ENCODE measurements at regions not wholly inside any gene's neighbourhood (a gene's known extent, or its start where the extent isn't known, plus 50 kb on each side); places are given as distances from the start of the nearest gene placed in this dataset.

DNA sequence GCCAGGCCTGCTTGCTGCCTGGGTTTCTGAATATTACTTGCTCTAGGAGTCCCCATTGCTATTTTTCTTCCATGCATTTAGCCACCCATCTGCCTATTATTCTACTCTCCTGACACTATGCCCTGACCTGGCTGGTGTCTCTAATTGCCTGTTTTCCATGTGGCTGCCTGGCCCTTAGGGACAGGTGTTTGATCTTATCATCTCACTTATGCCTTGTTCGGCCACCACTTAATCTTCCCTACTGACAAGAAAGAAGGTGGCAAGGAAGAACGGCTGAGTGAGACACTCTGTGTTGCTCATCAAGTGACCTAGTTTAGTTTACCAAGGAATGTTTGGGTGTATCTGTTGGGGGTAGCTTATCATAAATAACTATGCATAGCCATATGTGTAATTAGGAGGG, 50.4 kb upstream of the RAPH1 start:
- no peaks in the 10 kb centered on the region for H3K4me1 ChIP-seq (ENCODE audit: insufficient read depth)
- 80% methylated on average over 2 of the region's 2 CpGs for WGBS

GRCh38 chr2:203586206-203586605, 51.1 kb upstream of the RAPH1 start:
- WGBS, result 89% methylated on average over 6 of the region's 6 CpGs
- Histone ChIP-seq H3K27ac (ENCODE audit: low read depth) (no peak overlapping the region), H3K36me3 (ENCODE audit: insufficient read depth) (no peaks in the 10 kb centered on the region), H3K4me1 (ENCODE audit: insufficient read depth) (no peaks in the 10 kb centered on the region), H3K4me3 (ENCODE audit: low read depth, low read length) (no peak overlapping the region)
- no peak for DNase-seq (ENCODE audit: extremely low spot score)

More for the DNA sequence above, 50.4 kb upstream of the RAPH1 start:
- Histone ChIP-seq H3K36me3 (ENCODE audit: insufficient read depth) (no peaks in the 10 kb centered on the region), H3K27ac (ENCODE audit: low read depth) (no peak overlapping the region), H3K4me3 (ENCODE audit: low read depth, low read length) (no peak overlapping the region)
- DNase-seq (ENCODE audit: extremely low spot score), result no peak

- no peak for DNase-seq (ENCODE audit: extremely low spot score)
- WGBS, result 79% methylated on average over 4 of the region's 4 CpGs
- no peak overlapping the region for H3K4me3 ChIP-seq (ENCODE audit: low read depth, low read length)
Observed at GRCh38 chr2:203586696-203587095, 51.6 kb upstream of the RAPH1 start.

DNA sequence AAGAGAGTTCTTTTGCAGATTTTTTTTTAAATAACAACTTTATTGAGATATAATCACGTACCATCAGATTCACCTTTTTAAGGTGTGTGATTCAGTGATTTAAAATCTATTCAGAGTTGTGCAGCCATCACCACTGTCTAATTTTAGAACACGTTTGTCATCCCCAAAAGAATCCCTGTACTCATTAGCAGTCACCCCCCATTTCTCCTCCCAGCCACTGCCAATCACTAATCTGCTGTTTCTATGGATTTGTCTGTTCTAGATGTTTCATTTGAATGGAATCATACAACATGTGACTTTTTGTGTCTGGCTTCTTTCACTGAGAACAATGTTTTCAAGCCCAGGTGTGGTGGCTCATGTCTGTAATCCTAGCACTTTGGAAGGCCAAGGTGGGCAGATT, 55.4 kb upstream of the RAPH1 start:
- WGBS, result 64% methylated on average over 2 of the region's 2 CpGs
- Histone ChIP-seq H3K27ac (ENCODE audit: low read depth) (no peak overlapping the region), H3K4me3 (ENCODE audit: low read depth, low read length) (no peak overlapping the region), H3K4me1 (ENCODE audit: insufficient read depth) (no peaks in the 10 kb centered on the region), H3K36me3 (ENCODE audit: insufficient read depth) (no peaks in the 10 kb centered on the region)
- DNase-seq (ENCODE audit: extremely low spot score), result no peak

More at GRCh38 chr2:203586696-203587095, 51.6 kb upstream of the RAPH1 start:
- no peak overlapping the region for H3K27ac ChIP-seq (ENCODE audit: low read depth)
- H3K4me1 ChIP-seq (ENCODE audit: insufficient read depth), result no peaks in the 10 kb centered on the region
- H3K36me3 ChIP-seq (ENCODE audit: insufficient read depth), result no peaks in the 10 kb centered on the region

- H3K27ac ChIP-seq (ENCODE audit: low read depth), result no peak overlapping the region
Observed at GRCh38 chr2:203591642-203592041, 56.5 kb upstream of the RAPH1 start.

DNA sequence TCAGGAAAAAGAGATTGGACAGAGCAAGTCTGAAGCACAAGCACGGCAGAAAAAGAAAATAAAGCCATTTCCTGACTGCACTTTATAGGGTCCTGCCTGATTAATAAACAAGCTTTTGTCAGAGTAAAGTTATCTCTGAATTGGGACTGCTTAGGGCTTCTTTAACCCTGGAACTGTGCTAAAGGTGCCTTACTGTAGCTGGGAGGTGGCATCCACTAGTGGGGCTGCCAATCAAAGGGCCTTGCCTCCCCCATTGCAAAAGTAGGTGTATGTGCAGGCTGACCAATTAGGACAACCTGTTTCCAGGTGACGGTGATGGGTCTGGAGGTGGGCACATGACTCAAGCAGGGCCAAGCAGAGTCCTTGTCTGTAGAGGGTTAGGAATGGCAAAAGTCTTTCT, 57.4 kb upstream of the RAPH1 start:
- no peaks in the 10 kb centered on the region for H3K36me3 ChIP-seq (ENCODE audit: insufficient read depth)
- WGBS, result 64% methylated on average over 2 of the region's 2 CpGs
- no peak overlapping the region for H3K4me3 ChIP-seq (ENCODE audit: low read depth, low read length)
- H3K27ac ChIP-seq (ENCODE audit: low read depth), result no peak overlapping the region
- H3K4me1 ChIP-seq (ENCODE audit: insufficient read depth), result no peaks in the 10 kb centered on the region
- no peak for DNase-seq (ENCODE audit: extremely low spot score)

More at GRCh38 chr2:203591642-203592041, 56.5 kb upstream of the RAPH1 start:
- Histone ChIP-seq H3K4me3 (ENCODE audit: low read depth, low read length) (no peak overlapping the region), H3K4me1 (ENCODE audit: insufficient read depth) (no peaks in the 10 kb centered on the region), H3K36me3 (ENCODE audit: insufficient read depth) (no peaks in the 10 kb centered on the region)
- no peak for DNase-seq (ENCODE audit: extremely low spot score)

- Histone ChIP-seq H3K4me3 (ENCODE audit: low read depth, low read length) (no peak overlapping the region), H3K36me3 (ENCODE audit: insufficient read depth) (no peaks in the 10 kb centered on the region), H3K4me1 (ENCODE audit: insufficient read depth) (no peaks in the 10 kb centered on the region), H3K27ac (ENCODE audit: low read depth) (no peak overlapping the region)
- DNase-seq (ENCODE audit: extremely low spot score), result no peak
Observed at GRCh38 chr2:203594541-203594940, 59.4 kb upstream of the RAPH1 start.

GRCh38 chr2:203596183-203596582, 61.1 kb upstream of the RAPH1 start:
- Histone ChIP-seq H3K36me3 (ENCODE audit: insufficient read depth) (no peaks in the 10 kb centered on the region), H3K4me3 (ENCODE audit: low read depth, low read length) (no peak overlapping the region), H3K27ac (ENCODE audit: low read depth) (no peak overlapping the region), H3K4me1 (ENCODE audit: insufficient read depth) (no peaks in the 10 kb centered on the region)
- DNase-seq (ENCODE audit: extremely low spot score), result no peak
- WGBS, result 74% methylated on average over 5 of the region's 5 CpGs

DNA sequence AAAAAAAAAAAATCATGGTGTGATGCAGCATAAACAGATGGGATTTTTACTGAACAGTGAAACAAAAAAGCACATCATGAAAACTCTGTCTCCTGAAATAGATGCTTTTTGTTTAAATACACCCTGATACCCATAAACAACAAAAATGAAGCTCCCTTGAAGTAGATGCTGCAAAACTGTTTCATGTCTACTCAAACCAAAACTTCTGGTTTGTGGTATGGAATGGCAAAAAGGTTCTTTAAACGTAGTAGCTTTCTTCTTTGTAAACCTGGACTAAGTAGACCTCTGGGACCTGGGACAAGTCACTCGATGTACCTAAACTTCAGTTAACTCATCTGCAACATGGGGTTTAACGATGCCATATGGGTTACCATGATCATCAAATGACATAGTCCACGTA, 64.4 kb upstream of the RAPH1 start:
- Histone ChIP-seq H3K4me1 (ENCODE audit: insufficient read depth) (no peaks in the 10 kb centered on the region), H3K4me3 (ENCODE audit: low read depth, low read length) (no peak overlapping the region), H3K27ac (ENCODE audit: low read depth) (no peak overlapping the region), H3K36me3 (ENCODE audit: insufficient read depth) (no peaks in the 10 kb centered on the region)
- 86% methylated on average over 4 of the region's 4 CpGs for WGBS
- no peak for DNase-seq (ENCODE audit: extremely low spot score)

DNA sequence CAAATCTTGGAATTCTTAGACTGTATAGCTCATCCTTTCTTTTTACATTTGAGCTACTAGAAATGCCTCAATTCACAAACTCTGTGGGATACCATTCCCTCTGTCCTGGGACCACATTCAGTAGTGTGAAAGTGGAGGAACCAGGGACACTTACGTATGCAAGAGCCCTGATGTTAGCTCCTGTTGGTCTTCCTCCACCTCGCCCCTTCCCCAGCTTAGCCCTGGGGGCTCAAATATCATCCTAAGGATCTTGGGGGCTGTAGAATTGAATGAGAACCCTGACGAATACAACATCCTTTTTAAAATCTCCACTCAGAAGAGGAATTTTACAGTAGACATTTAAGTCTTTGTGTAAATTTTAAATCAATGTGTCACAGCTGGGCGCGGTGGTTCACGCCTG, 65.2 kb upstream of the RAPH1 start:
- no peaks in the 10 kb centered on the region for H3K36me3 ChIP-seq (ENCODE audit: insufficient read depth)

GRCh38 chr2:203603456-203604389, 68.6 kb upstream of the RAPH1 start:
- WGBS, result 80% methylated on average over 10 of the region's 10 CpGs
- H3K36me3 ChIP-seq (ENCODE audit: insufficient read depth), result no peaks in the 10 kb centered on the region
- no peak overlapping the region for H3K4me3 ChIP-seq (ENCODE audit: low read depth, low read length)
- H3K27ac ChIP-seq (ENCODE audit: low read depth), result no peak overlapping the region
- DNase-seq (ENCODE audit: extremely low spot score), result no peak
- no peaks in the 10 kb centered on the region for H3K4me1 ChIP-seq (ENCODE audit: insufficient read depth)

More for the DNA sequence above, 65.2 kb upstream of the RAPH1 start:
- DNase-seq (ENCODE audit: extremely low spot score), result no peak
- H3K4me1 ChIP-seq (ENCODE audit: insufficient read depth), result no peaks in the 10 kb centered on the region
- H3K4me3 ChIP-seq (ENCODE audit: low read depth, low read length), result no peak overlapping the region
- 96% methylated on average over 6 of the region's 6 CpGs for WGBS
- no peak overlapping the region for H3K27ac ChIP-seq (ENCODE audit: low read depth)

- WGBS, result 11% methylated on average over 1 of the region's 1 CpG
- DNase-seq (ENCODE audit: extremely low spot score), result no peak
- Histone ChIP-seq H3K27ac (ENCODE audit: low read depth) (no peak overlapping the region), H3K4me3 (ENCODE audit: low read depth, low read length) (no peak overlapping the region), H3K36me3 (ENCODE audit: insufficient read depth) (no peaks in the 10 kb centered on the region), H3K4me1 (ENCODE audit: insufficient read depth) (no peaks in the 10 kb centered on the region)
Observed at GRCh38 chr2:203605302-203605701, 70.2 kb upstream of the RAPH1 start.

GRCh38 chr2:203606051-203606450, 71.0 kb upstream of the RAPH1 start:
- H3K4me1 ChIP-seq (ENCODE audit: insufficient read depth), result no peaks in the 10 kb centered on the region
- H3K36me3 ChIP-seq (ENCODE audit: insufficient read depth), result no peaks in the 10 kb centered on the region
- WGBS, result 96% methylated on average over 3 of the region's 3 CpGs
- no peak overlapping the region for H3K27ac ChIP-seq (ENCODE audit: low read depth)
- DNase-seq (ENCODE audit: extremely low spot score), result no peak
- H3K4me3 ChIP-seq (ENCODE audit: low read depth, low read length), result no peak overlapping the region

- Histone ChIP-seq H3K36me3 (ENCODE audit: insufficient read depth) (no peaks in the 10 kb centered on the region), H3K4me3 (ENCODE audit: low read depth, low read length) (no peak overlapping the region), H3K27ac (ENCODE audit: low read depth) (no peak overlapping the region), H3K4me1 (ENCODE audit: insufficient read depth) (no peaks in the 10 kb centered on the region)
- WGBS, result 94% methylated on average over 8 of the region's 8 CpGs
- no peak for DNase-seq (ENCODE audit: extremely low spot score)
Observed at GRCh38 chr2:203610558-203610957, 75.5 kb upstream of the RAPH1 start.
